NCI-H446 (cell line): ENCODE measurements at regions not wholly inside any gene's neighbourhood (a gene's known extent, or its start where the extent isn't known, plus 50 kb on each side); places are given as distances from the start of the nearest gene placed in this dataset.

Experiments used
- DNase-seq, 2 experiments: peaks; one replicate each; lab custom pipeline; 2025; lab: John Stamatoyannopoulos, UW

DNA sequence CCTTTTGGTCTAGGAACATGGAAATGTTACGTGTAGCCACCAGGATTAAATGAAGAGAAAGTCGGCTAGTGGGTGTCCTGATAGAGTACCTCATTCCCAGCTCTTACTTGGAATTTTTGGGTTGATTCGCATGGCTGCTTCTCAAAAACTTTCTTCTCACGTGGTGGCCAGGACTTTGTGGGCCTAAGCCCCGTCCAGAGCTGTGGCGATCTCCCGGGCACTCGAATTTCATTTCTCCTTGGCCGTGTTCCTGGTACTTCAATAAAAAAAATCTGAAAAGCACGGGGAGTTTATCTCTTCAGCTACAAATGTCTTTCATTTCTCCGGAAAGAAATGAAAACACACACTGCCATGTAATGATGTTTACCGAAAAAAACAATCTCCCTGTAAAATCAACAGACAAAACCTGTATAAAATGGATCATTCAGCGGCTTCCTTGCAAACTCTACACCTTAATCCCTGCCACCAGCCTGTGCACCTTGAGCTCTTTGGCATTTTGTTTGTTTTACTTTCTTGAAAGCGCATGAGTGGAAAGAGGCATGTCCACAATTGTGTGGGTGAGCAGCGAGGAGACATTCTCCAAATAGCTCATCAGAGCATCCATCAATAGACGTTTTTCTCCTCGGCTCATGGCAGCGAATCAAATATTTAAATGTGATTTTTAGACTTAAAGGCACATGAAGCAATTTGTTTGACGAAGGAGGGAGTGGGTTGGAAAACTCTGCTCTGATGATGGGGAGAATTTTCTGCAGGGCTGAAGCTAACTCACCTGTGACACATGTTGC is 173.1 kb downstream of the TFAP2C start:
- DNase-seq, result no peak

DNA sequence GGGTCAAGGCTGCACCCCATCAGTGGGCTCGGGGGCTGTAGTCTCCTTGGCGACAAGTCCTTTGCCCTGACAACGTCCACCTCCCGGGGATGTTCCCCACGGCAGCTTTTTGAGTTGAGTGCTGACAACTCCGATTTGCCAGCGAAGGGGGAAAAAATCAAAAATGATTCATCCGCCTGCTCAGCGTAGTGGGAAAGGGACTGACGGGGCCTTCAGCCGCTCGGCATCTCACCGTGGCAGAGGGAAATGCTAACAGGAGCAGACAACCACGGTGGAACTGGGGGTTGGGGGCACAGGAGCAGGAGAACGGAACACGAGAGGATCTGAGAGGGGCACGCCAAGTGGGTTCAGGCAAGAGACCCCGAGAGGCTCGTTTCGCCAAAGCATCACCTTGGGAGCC is 173.7 kb downstream of the TFAP2C start:
- no peak for DNase-seq

- DNase-seq, result no peak
Measured at GRCh38 chr20:56805313-56805712, 176.2 kb downstream of the TFAP2C start.

DNA sequence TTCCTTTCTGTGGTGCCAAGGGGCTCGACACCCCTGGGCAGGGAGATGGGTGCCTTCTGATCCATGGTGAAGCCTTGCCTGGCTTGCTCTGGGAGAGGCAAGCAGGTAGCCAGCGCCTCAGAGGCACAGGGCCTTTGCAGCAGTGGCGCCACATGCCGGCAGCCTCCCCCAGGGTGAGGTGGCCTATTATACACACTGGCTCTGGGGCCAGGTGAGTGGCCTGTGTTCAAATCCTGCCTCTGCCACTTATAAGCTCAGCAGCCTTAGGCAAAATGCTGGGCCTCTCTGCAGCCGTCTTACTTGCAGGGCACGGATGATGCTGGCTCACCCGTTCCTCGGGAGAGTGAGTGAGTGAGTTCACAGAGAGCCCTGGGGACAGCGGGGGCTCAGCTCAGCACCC is 176.9 kb downstream of the TFAP2C start:
- DNase-seq, result no peak

- DNase-seq, result no peak
Measured at GRCh38 chr20:56806952-56807517, 177.9 kb downstream of the TFAP2C start.

GRCh38 chr20:56808117-56808725 is 179.1 kb downstream of the TFAP2C start:
- no peak for DNase-seq

DNA sequence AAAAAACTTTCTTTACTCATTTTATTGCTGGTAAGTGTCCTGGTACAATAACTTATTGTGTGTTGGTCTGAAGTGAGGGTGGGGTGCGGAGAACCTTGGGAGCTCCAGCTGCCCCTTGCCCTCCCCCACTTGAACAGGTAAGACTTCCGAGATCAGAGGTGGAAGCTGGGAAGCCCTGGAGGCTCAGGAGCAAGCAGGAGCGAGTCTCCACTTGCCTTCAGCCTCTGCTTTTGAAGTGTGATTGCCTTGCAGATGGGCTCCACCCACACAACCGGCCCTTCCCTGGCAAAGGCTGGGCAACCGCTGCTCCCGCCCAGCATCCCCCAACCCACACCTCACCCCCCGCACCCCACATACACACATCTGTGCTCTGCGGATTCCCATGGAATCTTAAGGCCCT is 179.6 kb downstream of the TFAP2C start:
- no peak for DNase-seq

- DNase-seq, result no peak
Measured at GRCh38 chr20:56809668-56810067, 180.6 kb downstream of the TFAP2C start.

DNA sequence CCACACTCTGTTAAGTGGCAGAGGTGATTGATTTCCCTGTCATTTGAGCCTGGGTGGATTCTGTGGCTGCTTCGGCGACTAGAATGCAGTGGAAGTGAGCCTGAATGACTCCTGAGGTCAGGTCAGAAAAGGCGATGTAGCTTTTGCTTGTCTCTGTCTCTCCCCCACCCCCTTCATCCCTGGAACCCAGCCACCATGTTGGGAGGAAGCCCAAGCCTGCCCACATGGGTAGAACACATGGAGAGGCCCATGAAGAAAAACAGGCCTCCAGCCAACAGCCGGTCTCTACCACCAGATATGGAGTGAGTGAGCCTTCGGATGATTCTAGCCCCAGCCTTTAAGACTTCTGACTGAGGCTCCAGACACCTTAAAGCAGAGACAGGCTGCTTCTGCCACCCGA is 181.0 kb downstream of the TFAP2C start:
- DNase-seq, result no peak

GRCh38 chr20:56815796-56816195 is 186.7 kb downstream of the TFAP2C start:
- DNase-seq, result no peak

GRCh38 chr20:56816349-56816748 is 187.2 kb downstream of the TFAP2C start:
- no peak for DNase-seq

DNA sequence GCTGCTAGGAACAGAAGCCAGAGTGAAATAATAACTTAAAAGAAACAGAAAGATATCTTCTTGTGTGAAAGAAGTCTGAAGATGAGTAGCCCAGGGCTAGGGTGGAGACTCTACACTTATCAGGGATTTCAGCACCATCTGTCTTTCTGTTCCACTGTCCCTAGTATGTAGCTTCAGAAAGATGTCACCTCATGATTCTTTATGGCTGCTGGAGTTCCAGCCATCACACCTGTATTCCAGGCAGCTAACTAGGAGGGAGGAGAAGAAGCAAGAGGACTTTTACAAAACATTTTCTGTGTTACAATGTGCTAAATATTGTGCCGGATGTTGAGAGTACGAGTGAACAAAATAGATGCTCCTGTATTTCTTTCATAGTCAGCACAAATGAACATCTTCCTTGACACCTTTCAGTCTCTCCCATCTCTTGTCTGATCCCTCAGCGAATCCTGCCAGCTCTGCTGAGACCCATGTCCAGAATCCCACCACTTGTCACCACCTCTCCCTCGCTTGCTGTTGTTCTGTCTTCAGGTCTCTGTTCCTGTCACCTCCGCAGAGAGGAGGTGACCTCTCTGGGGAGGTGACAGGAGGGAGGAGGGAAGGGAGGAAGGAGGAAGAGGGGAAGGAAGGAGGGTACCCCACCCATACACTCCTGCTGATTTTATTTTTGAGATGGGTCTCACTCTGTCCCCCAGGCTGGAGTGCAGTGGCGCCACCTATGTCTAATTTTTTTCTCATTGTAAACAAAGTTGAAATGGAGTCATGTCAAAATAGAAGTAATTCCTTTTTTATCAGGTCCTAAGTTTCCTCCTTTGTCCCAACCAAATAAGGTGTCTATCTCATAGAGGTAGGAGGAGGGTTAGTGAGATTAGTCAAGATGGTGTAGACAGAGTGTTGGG is 188.9 kb downstream of the TFAP2C start:
- no peak for DNase-seq

GRCh38 chr20:56820984-56821383 is 191.9 kb downstream of the TFAP2C start:
- no peak for DNase-seq

- DNase-seq, result no peak
Measured at GRCh38 chr20:56826306-56826704, 197.2 kb downstream of the TFAP2C start.

- DNase-seq, result no peak
Measured at GRCh38 chr20:56826705-56827665, 197.9 kb downstream of the TFAP2C start.

DNA sequence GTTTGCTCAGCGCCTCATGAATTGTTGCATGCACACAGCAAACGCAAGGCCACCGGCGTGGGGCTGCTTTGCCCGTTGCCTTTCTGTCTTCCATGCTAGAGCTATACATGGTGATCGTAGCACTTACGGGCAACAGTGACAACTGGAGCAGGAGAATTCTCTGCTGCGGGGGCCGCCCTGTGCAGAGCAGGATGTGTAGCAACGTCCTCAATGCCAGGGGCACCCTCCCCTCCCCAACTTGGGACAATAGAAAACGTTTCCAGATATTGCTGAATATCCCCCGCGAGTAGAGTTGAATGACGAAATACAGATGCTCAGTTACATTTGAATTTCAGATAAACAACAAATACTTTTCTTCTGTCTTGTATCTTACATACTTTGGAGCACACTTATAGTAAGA is 198.7 kb downstream of the TFAP2C start:
- no peak for DNase-seq

DNA sequence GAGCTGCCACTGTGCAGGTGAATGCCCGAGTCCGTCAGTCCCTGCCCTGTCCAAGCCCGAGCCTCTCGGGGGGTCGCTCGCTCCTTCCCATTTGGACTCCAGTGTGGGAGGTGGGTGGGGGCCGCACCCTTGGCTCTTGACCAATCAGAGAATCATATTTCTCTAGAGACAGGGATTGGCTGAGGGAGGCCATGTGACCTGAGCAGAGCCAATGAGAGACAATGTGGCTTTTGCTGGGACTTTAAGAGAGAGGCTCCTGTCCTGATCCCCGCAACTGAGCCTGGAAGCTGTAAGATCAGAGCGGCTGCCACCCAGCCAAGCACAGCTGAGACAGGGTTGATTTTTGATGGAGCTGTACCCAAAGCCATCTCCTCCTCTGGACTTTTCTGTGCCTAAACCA is 199.3 kb downstream of the TFAP2C start:
- no peak for DNase-seq

GRCh38 chr20:56829788-56830385 is 200.8 kb downstream of the TFAP2C start:
- DNase-seq, result no peak

DNA sequence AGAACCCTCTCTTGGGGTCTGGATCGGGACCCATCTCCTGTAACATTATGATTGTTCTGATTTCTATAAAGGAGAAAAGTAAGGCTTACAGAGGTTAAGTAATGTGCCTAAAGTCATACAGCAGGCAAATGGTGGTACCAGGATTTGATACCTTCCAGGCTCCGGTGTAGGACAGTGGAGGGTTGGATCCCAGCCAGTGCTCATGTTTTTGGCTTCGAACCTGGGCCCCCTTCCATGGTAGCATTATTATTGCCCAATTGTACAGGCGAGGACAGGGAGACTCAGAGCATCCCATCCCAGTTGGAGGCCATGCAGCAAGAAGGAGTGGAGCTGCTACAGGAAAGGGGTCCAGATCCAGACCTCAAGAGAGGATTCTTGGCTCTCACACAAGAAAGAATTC is 202.7 kb downstream of the TFAP2C start:
- no peak for DNase-seq

- no peak for DNase-seq
Measured at GRCh38 chr20:56833427-56833826, 204.3 kb downstream of the TFAP2C start.
